ENCODE measurements at regions not wholly inside any gene's neighbourhood (a gene's known extent, or its start where the extent isn't known, plus 50 kb on each side); places are given as distances from the start of the nearest gene placed in this dataset.

DNA sequence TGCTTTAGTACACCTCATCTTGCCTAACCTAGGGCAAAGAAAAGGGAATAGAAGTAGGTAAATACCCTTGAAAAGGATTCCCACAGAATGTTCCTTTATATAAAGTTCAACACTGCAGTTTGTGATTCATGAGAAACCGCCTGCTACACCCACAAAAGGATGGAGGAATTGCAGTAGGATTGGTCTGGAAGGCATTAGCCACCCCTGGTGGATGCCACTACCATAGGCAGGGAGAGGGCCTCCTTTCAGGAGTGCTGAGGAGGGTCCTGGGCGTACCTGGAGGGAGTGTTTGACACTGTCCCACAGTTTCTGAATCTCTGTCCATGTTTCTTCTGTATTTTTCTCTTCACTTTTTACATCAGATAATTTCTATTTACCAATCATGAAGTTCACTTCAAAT is 221.8 kb upstream of the TMEM72 start:
- Histone ChIP-seq H3K27ac (no peak overlapping the region), H3K4me1 (ENCODE audit: insufficient read depth) (peaks cover 3% of the 10 kb centered on the region), H2AFZ (peak overlapping the region; percentile 34), H3K4me2 (ENCODE audit: unreplicated experiment) (no peak overlapping the region), H3K9me2 (ENCODE audit: insufficient read depth) (no peaks in the 10 kb centered on the region), H3K27me3 (replicated peaks; ENCODE audit: insufficient read depth) (no peaks in the 10 kb centered on the region), H3K79me2 (ENCODE audit: insufficient read depth) (no peaks in the 10 kb centered on the region), H3K9me3 (ENCODE audit: low read depth) (no peaks in the 10 kb centered on the region), H3F3A (ENCODE audit: insufficient read depth) (no peaks in the 10 kb centered on the region), H3K9ac (no peak overlapping the region), H4K20me1 (ENCODE audit: insufficient read depth) (no peaks in the 10 kb centered on the region), H3K4me3 (no peak overlapping the region), H3K36me3 (ENCODE audit: low read depth) (no peaks in the 10 kb centered on the region)
- WGBS, 2 experiments (ENCODE audit: low coverage in 1 of 2, low lambda C conversion rate in 2 of 2, missing lambda C conversion rate in 2 of 2), result 82 to 86% methylated on average over 2 of the region's 2 CpGs
- in situ Hi-C loops (cut with MboI), result no loop called here
- TF ChIP-seq EZH2phosphoT487 (IDR thresholded peaks at IDR 0.05; ENCODE audit: insufficient read depth, low read depth) (no peak), EZH2 (IDR thresholded peaks at IDR 0.05; ENCODE audit: insufficient read depth, poor library complexity, severe bottlenecking) (no peak)
- peak; percentile 44 for DNase-seq

DNA sequence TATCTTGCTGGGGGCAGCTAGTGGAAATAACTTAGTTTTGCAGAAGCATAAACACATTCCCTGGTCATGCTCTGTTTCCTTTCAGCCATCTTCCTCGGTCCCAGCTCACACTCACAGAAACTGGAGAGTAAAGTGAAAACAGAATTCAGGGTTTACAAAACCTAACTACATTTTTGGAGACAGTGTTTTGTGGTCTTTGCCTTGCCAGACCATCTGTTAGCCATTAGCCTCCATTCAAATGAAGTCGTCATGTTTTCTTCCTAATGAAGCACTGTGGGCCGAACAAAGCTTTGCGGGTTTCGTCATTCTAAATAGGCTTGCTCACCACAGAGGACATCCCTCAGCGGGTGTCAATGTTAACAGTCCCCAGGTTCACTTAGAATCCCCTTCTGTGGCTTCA is 214.6 kb upstream of the TMEM72 start:
- Histone ChIP-seq H4K20me1 (ENCODE audit: insufficient read depth) (no peaks in the 10 kb centered on the region), H3F3A (ENCODE audit: insufficient read depth) (peaks cover 20% of the 10 kb centered on the region), H3K79me2 (ENCODE audit: insufficient read depth) (no peaks in the 10 kb centered on the region), H3K4me3 (peak overlapping the region; percentile 49), H3K9me2 (ENCODE audit: insufficient read depth) (no peaks in the 10 kb centered on the region), H3K4me2 (ENCODE audit: unreplicated experiment) (peak overlapping the region; percentile 76), H3K9ac (peak overlapping the region; percentile 64), H3K27me3 (replicated peaks; ENCODE audit: insufficient read depth) (no peaks in the 10 kb centered on the region), H3K4me1 (ENCODE audit: insufficient read depth) (peaks cover 18% of the 10 kb centered on the region), H3K9me3 (ENCODE audit: low read depth) (no peaks in the 10 kb centered on the region), H3K36me3 (ENCODE audit: low read depth) (no peaks in the 10 kb centered on the region), H3K27ac (peak overlapping the region; percentile 76), H2AFZ (peak overlapping the region; percentile 87)
- no peak for TF ChIP-seq EZH2 (IDR thresholded peaks at IDR 0.05; ENCODE audit: insufficient read depth, poor library complexity, severe bottlenecking)
- 0 out of 2 replicates have a peak, but pooled peaks have one; percentile 71 for TF ChIP-seq EZH2phosphoT487 (IDR thresholded peaks at IDR 0.05; ENCODE audit: insufficient read depth, low read depth)
- peak; percentile 91 for DNase-seq
- in situ Hi-C loops (cut with MboI), result no loop called here
- 1 to 2% methylated on average over 6 of the region's 6 CpGs for WGBS, 2 experiments (ENCODE audit: low coverage in 1 of 2, low lambda C conversion rate in 2 of 2, missing lambda C conversion rate in 2 of 2)

DNA sequence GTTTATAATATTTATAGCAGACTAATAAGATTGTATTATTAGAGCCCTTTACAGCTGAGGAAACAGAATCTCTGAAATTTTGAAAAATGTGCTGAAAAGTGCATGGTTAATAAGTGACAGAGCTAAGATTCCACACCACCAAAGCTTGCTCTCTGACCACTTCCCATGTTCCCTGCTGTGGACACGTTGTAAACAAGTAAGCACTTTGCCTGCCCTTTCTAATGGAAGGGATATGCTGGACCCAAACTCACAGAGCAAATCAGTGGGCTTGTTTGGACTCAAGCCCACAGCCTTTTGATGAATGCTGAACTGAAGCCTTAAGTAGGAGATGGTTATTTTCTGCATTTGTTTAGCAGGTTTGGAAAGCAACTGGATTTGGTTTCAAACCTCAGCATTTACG is 214.0 kb upstream of the TMEM72 start:
- H3K4me1 ChIP-seq (ENCODE audit: insufficient read depth), result peaks cover 18% of the 10 kb centered on the region
- H4K20me1 ChIP-seq (ENCODE audit: insufficient read depth), result no peaks in the 10 kb centered on the region
- no peaks in the 10 kb centered on the region for H3K27me3 ChIP-seq (replicated peaks; ENCODE audit: insufficient read depth)
- 48 to 53% methylated on average over 2 of the region's 2 CpGs for WGBS, 2 experiments (ENCODE audit: low coverage in 1 of 2, low lambda C conversion rate in 2 of 2, missing lambda C conversion rate in 2 of 2)
- peaks cover 20% of the 10 kb centered on the region for H3F3A ChIP-seq (ENCODE audit: insufficient read depth)
- H3K36me3 ChIP-seq (ENCODE audit: low read depth), result no peaks in the 10 kb centered on the region
- peak; percentile 33 for DNase-seq
- peak overlapping the region; percentile 76 for H3K4me2 ChIP-seq (ENCODE audit: unreplicated experiment)
- in situ Hi-C loops (cut with MboI), result no loop called here
- TF ChIP-seq EZH2 (IDR thresholded peaks at IDR 0.05; ENCODE audit: insufficient read depth, poor library complexity, severe bottlenecking), result no peak
- TF ChIP-seq EZH2phosphoT487 (IDR thresholded peaks at IDR 0.05; ENCODE audit: insufficient read depth, low read depth), result no peak
- peak overlapping the region; percentile 64; the same call in 1 of the 2 replicates for H3K9ac ChIP-seq
- H3K9me2 ChIP-seq (ENCODE audit: insufficient read depth), result no peaks in the 10 kb centered on the region
- no peak overlapping the region for H3K4me3 ChIP-seq
- peak overlapping the region; percentile 87 for H2AFZ ChIP-seq
- H3K9me3 ChIP-seq (ENCODE audit: low read depth), result no peaks in the 10 kb centered on the region
- no peaks in the 10 kb centered on the region for H3K79me2 ChIP-seq (ENCODE audit: insufficient read depth)
- H3K27ac ChIP-seq, result peak overlapping the region; percentile 76

DNA sequence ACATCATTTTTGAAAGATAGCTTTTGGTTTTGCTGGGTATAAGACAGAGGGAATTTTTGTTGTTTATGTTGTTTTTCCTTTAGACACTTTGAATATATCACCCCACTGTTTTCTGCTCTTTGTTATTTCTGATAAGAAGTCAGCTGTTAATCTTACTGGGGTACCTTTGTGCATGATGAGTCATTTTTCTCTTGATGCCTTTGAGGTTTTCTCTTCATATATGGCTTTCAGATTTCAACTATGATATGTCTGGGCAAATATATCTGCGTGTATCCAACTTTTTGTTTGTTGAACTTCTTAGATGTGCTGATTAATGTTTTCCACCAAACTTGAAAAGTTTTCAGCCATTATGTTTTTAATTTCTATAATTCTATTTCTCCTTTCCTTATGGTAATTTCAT is 208.6 kb upstream of the TMEM72 start:
- H3K4me1 ChIP-seq (ENCODE audit: insufficient read depth), result peaks cover 33% of the 10 kb centered on the region
- no peak for TF ChIP-seq EZH2phosphoT487 (IDR thresholded peaks at IDR 0.05; ENCODE audit: insufficient read depth, low read depth)
- TF ChIP-seq EZH2 (IDR thresholded peaks at IDR 0.05; ENCODE audit: insufficient read depth, poor library complexity, severe bottlenecking), result no peak
- no peak overlapping the region for H3K9ac ChIP-seq
- no peaks in the 10 kb centered on the region for H4K20me1 ChIP-seq (ENCODE audit: insufficient read depth)
- H3F3A ChIP-seq (ENCODE audit: insufficient read depth), result peaks cover 25% of the 10 kb centered on the region
- H3K79me2 ChIP-seq (ENCODE audit: insufficient read depth), result no peaks in the 10 kb centered on the region
- H2AFZ ChIP-seq, result no peak overlapping the region
- no peaks in the 10 kb centered on the region; the same call in 1 of the 2 replicates for H3K36me3 ChIP-seq (ENCODE audit: low read depth)
- peak overlapping the region; percentile 47; the same call in 1 of the 2 replicates for H3K27ac ChIP-seq
- no peaks in the 10 kb centered on the region for H3K27me3 ChIP-seq (replicated peaks; ENCODE audit: insufficient read depth)
- 92 to 93% methylated on average over 1 of the region's 1 CpG for WGBS, 2 experiments (ENCODE audit: low coverage in 1 of 2, low lambda C conversion rate in 2 of 2, missing lambda C conversion rate in 2 of 2)
- no peaks in the 10 kb centered on the region for H3K9me2 ChIP-seq (ENCODE audit: insufficient read depth)
- no peaks in the 10 kb centered on the region for H3K9me3 ChIP-seq (ENCODE audit: low read depth)
- in situ Hi-C loops (cut with MboI), result no loop called here
- DNase-seq, result no peak
- no peak overlapping the region for H3K4me2 ChIP-seq (ENCODE audit: unreplicated experiment)
- H3K4me3 ChIP-seq, result no peak overlapping the region
